HG03354 (cell line): ENCODE measurements at regions not wholly inside any gene's neighbourhood (a gene's known extent, or its start where the extent isn't known, plus 50 kb on each side); places are given as distances from the start of the nearest gene placed in this dataset.
"Not testable (repeated sequence)": the region's sequence is repeated elsewhere in the genome, so short reads cannot be mapped to it uniquely, and the experiment has no call there.

ENCODE experiments used
- ATAC-seq: cut with Tn5 transposase; IDR thresholded peaks from one replicate; pipeline ENCODE4 v1.9.1; 2021; ENCODE audit warnings: mild to moderate bottlenecking; ENCODE audit not compliant: unreplicated experiment, poor library complexity, severe bottlenecking

- ATAC-seq: no peak
Measured at GRCh38 chr6:78709021-78709420, 158.3 kb upstream of the IRAK1BP1 start.

- no peak for ATAC-seq
Measured at GRCh38 chr6:78713564-78713963, 153.8 kb upstream of the IRAK1BP1 start.

GRCh38 chr6:78744144-78744543 is 123.2 kb upstream of the IRAK1BP1 start:
- no peak for ATAC-seq

- ATAC-seq: no peak
Measured at GRCh38 chr6:78746457-78746856, 120.9 kb upstream of the IRAK1BP1 start.

GRCh38 chr6:78749326-78749725 is 118.0 kb upstream of the IRAK1BP1 start:
- ATAC-seq: no peak

GRCh38 chr6:78758297-78758798 is 109.0 kb upstream of the IRAK1BP1 start:
- not testable (repeated sequence) for ATAC-seq

GRCh38 chr6:78768271-78768670 is 99.1 kb upstream of the IRAK1BP1 start:
- no peak for ATAC-seq

GRCh38 chr6:78770765-78771164 is 96.6 kb upstream of the IRAK1BP1 start:
- ATAC-seq: no peak

- no peak for ATAC-seq
Measured at GRCh38 chr6:78771586-78771985, 95.8 kb upstream of the IRAK1BP1 start.

- ATAC-seq: no peak
Measured at GRCh38 chr6:78781001-78781400, 86.3 kb upstream of the IRAK1BP1 start.

GRCh38 chr6:78783366-78783765 is 84.0 kb upstream of the IRAK1BP1 start:
- not testable (repeated sequence) for ATAC-seq

GRCh38 chr6:78797270-78797669 is 70.1 kb upstream of the IRAK1BP1 start:
- no peak for ATAC-seq

GRCh38 chr6:78799682-78800081 is 67.7 kb upstream of the IRAK1BP1 start:
- ATAC-seq: no peak

- ATAC-seq: not testable (repeated sequence)
Measured at GRCh38 chr6:78806792-78807191, 60.6 kb upstream of the IRAK1BP1 start.

GRCh38 chr6:78807655-78808355 is 59.5 kb upstream of the IRAK1BP1 start:
- ATAC-seq: not testable (repeated sequence)

GRCh38 chr6:78808356-78808891 is 58.9 kb upstream of the IRAK1BP1 start:
- no peak for ATAC-seq

- ATAC-seq: no peak
Measured at GRCh38 chr6:78808933-78809332, 58.4 kb upstream of the IRAK1BP1 start.

- no peak for ATAC-seq
Measured at GRCh38 chr6:78810146-78810545, 57.2 kb upstream of the IRAK1BP1 start.

GRCh38 chr6:78810698-78811097 is 56.7 kb upstream of the IRAK1BP1 start:
- ATAC-seq: no peak
